ENCODE measurements at regions not wholly inside any gene's neighbourhood (a gene's known extent, or its start where the extent isn't known, plus 50 kb on each side); places are given as distances from the start of the nearest gene placed in this dataset.

GRCh38 chr6:126174697-126175096, 165.2 kb upstream of the CENPW start:
- H3K9me3 ChIP-seq (ENCODE audit: low read depth, low read length) = no peaks in the 10 kb centered on the region
- no peak overlapping the region for H3K4me2 ChIP-seq (ENCODE audit: insufficient read depth, low read length)
- H3K4me1 ChIP-seq (ENCODE audit: insufficient read depth, low read length) = no peaks in the 10 kb centered on the region
- no peak overlapping the region for H2AFZ ChIP-seq (ENCODE audit: low read length)
- H4K20me1 ChIP-seq (ENCODE audit: insufficient read depth, low read length) = no peaks in the 10 kb centered on the region
- TF ChIP-seq, protein P1, sequence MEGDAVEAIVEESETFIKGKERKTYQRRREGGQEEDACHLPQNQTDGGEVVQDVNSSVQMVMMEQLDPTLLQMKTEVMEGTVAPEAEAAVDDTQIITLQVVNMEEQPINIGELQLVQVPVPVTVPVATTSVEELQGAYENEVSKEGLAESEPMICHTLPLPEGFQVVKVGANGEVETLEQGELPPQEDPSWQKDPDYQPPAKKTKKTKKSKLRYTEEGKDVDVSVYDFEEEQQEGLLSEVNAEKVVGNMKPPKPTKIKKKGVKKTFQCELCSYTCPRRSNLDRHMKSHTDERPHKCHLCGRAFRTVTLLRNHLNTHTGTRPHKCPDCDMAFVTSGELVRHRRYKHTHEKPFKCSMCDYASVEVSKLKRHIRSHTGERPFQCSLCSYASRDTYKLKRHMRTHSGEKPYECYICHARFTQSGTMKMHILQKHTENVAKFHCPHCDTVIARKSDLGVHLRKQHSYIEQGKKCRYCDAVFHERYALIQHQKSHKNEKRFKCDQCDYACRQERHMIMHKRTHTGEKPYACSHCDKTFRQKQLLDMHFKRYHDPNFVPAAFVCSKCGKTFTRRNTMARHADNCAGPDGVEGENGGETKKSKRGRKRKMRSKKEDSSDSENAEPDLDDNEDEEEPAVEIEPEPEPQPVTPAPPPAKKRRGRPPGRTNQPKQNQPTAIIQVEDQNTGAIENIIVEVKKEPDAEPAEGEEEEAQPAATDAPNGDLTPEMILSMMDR (IDR thresholded peaks at IDR 0.05; ENCODE audit: extremely low read depth, low read depth, low read length) = no peak
- no peak overlapping the region for H3K4me3 ChIP-seq (ENCODE audit: insufficient read depth, low read length)
- no peak overlapping the region for H3K27ac ChIP-seq (ENCODE audit: low read depth, low read length)
- no peaks in the 10 kb centered on the region for H3K36me3 ChIP-seq (ENCODE audit: insufficient read depth, low read length)
- no peak for DNase-seq (ENCODE audit: insufficient read length, low spot score, missing footprints)
- no peaks in the 10 kb centered on the region for H3K79me2 ChIP-seq (ENCODE audit: insufficient read depth, low read length)
- H3K27me3 ChIP-seq (ENCODE audit: insufficient read depth, low read length) = peaks cover 9% of the 10 kb centered on the region

GRCh38 chr6:126175251-126175650, 164.7 kb upstream of the CENPW start:
- Histone ChIP-seq H3K27ac (ENCODE audit: low read depth, low read length) (no peak overlapping the region), H3K9me3 (ENCODE audit: low read depth, low read length) (no peaks in the 10 kb centered on the region), H2AFZ (ENCODE audit: low read length) (no peak overlapping the region), H3K4me2 (ENCODE audit: insufficient read depth, low read length) (no peak overlapping the region), H3K27me3 (ENCODE audit: insufficient read depth, low read length) (peaks cover 9% of the 10 kb centered on the region), H3K4me1 (ENCODE audit: insufficient read depth, low read length) (no peaks in the 10 kb centered on the region), H3K36me3 (ENCODE audit: insufficient read depth, low read length) (no peaks in the 10 kb centered on the region), H3K79me2 (ENCODE audit: insufficient read depth, low read length) (no peaks in the 10 kb centered on the region), H3K4me3 (ENCODE audit: insufficient read depth, low read length) (no peak overlapping the region), H4K20me1 (ENCODE audit: insufficient read depth, low read length) (no peaks in the 10 kb centered on the region)
- TF ChIP-seq, protein P1 (IDR thresholded peaks at IDR 0.05; ENCODE audit: extremely low read depth, low read depth, low read length) = no peak
- DNase-seq (ENCODE audit: insufficient read length, low spot score, missing footprints) = no peak

GRCh38 chr6:126176282-126176681, 163.6 kb upstream of the CENPW start:
- Histone ChIP-seq H2AFZ (ENCODE audit: low read length) (no peak overlapping the region), H3K9me3 (ENCODE audit: low read depth, low read length) (no peaks in the 10 kb centered on the region), H3K36me3 (ENCODE audit: insufficient read depth, low read length) (no peaks in the 10 kb centered on the region), H3K4me2 (ENCODE audit: insufficient read depth, low read length) (no peak overlapping the region), H3K4me1 (ENCODE audit: insufficient read depth, low read length) (no peaks in the 10 kb centered on the region), H3K79me2 (ENCODE audit: insufficient read depth, low read length) (no peaks in the 10 kb centered on the region), H4K20me1 (ENCODE audit: insufficient read depth, low read length) (no peaks in the 10 kb centered on the region), H3K27me3 (ENCODE audit: insufficient read depth, low read length) (peaks cover 11% of the 10 kb centered on the region), H3K4me3 (ENCODE audit: insufficient read depth, low read length) (no peak overlapping the region), H3K27ac (ENCODE audit: low read depth, low read length) (no peak overlapping the region)
- TF ChIP-seq, protein P1 (IDR thresholded peaks at IDR 0.05; ENCODE audit: extremely low read depth, low read depth, low read length) = peak; percentile 53
- no peak for DNase-seq (ENCODE audit: insufficient read length, low spot score, missing footprints)

- Histone ChIP-seq H3K4me2 (ENCODE audit: insufficient read depth, low read length) (no peak overlapping the region), H3K36me3 (ENCODE audit: insufficient read depth, low read length) (no peaks in the 10 kb centered on the region), H2AFZ (ENCODE audit: low read length) (no peak overlapping the region), H3K79me2 (ENCODE audit: insufficient read depth, low read length) (no peaks in the 10 kb centered on the region), H4K20me1 (ENCODE audit: insufficient read depth, low read length) (no peaks in the 10 kb centered on the region), H3K4me3 (ENCODE audit: insufficient read depth, low read length) (no peak overlapping the region), H3K27me3 (ENCODE audit: insufficient read depth, low read length) (peaks cover 33% of the 10 kb centered on the region), H3K9me3 (ENCODE audit: low read depth, low read length) (no peaks in the 10 kb centered on the region), H3K27ac (ENCODE audit: low read depth, low read length) (no peak overlapping the region), H3K4me1 (ENCODE audit: insufficient read depth, low read length) (no peaks in the 10 kb centered on the region)
- no peak for DNase-seq (ENCODE audit: insufficient read length, low spot score, missing footprints)
- TF ChIP-seq, protein P1 (IDR thresholded peaks at IDR 0.05; ENCODE audit: extremely low read depth, low read depth, low read length) = no peak
Observed at GRCh38 chr6:126180585-126180984, 159.3 kb upstream of the CENPW start.
